DND-41 (cell line): ENCODE measurements at regions not wholly inside any gene's neighbourhood (a gene's known extent, or its start where the extent isn't known, plus 50 kb on each side); places are given as distances from the start of the nearest gene placed in this dataset.

Experiments
- ATAC-seq: fragments of 200-7000 bp; cut with Tn5 transposase; 3 replicates; pipeline ENCODE4 v1.9.1; 2021; ENCODE audit warnings: low read depth; ENCODE audit not compliant: insufficient read depth
- DNase-seq: peaks from one replicate; pipeline ENCODE4 v3.0.0-alpha.2; 2020
- H2AFZ ChIP-seq: 2 replicates; pipeline ENCODE4 v1.6.0; 2012; ENCODE audit warnings: low read depth, low read length
- H3K27ac ChIP-seq: 2 replicates; pipeline ENCODE4 v1.5.1; 2012; ENCODE audit warnings: low read length, inconsistent platforms
- H3K27me3 ChIP-seq: fragments of 200-600 bp; sonication (generic); 2 replicates; pipeline ENCODE4 v1.6.0; 2012; ENCODE audit warnings: low read length, mild to moderate bottlenecking, inconsistent platforms; ENCODE audit not compliant: insufficient read depth, poor library complexity
- H3K36me3 ChIP-seq: 2 replicates; pipeline ENCODE4 v1.5.1; 2012; ENCODE audit warnings: low read length, inconsistent platforms; ENCODE audit not compliant: insufficient read depth
- H3K4me1 ChIP-seq: 2 replicates; pipeline ENCODE4 v1.5.1; 2012; ENCODE audit warnings: mild to moderate bottlenecking, low read length; ENCODE audit not compliant: insufficient read depth
- H3K4me2 ChIP-seq: 2 replicates; pipeline ENCODE4 v1.6.0; 2012; ENCODE audit warnings: mild to moderate bottlenecking, moderate library complexity, low read length, inconsistent platforms; ENCODE audit not compliant: insufficient read depth
- H3K4me3 ChIP-seq, 2 experiments: fragments of 200-600 bp in 1 of 2; shearing (Covaris generic) in 1 of 2; 2 replicates each; pipeline ENCODE4 v1.5.1; 2012 to 2016; ENCODE audit warnings: inconsistent platforms in 2 of 2, low read length in 2 of 2, mild to moderate bottlenecking in 2 of 2, low read depth in 1 of 2, moderate library complexity in 1 of 2
- H3K79me2 ChIP-seq: 2 replicates; pipeline ENCODE4 v1.6.0; 2012; ENCODE audit warnings: low read length, inconsistent platforms; ENCODE audit not compliant: insufficient read depth
- H3K9ac ChIP-seq: 2 replicates; pipeline ENCODE4 v1.6.0; 2012; ENCODE audit warnings: low read depth, mild to moderate bottlenecking, inconsistent platforms, low read length, moderate library complexity
- H3K9me3 ChIP-seq: 2 replicates; pipeline ENCODE4 v1.5.1; 2012; ENCODE audit warnings: low read length, moderate library complexity, mild to moderate bottlenecking, inconsistent platforms; ENCODE audit not compliant: insufficient read depth, severe bottlenecking
- H4K20me1 ChIP-seq: 2 replicates; pipeline ENCODE4 v1.6.0; 2012; ENCODE audit warnings: low read length; ENCODE audit not compliant: insufficient read depth
- EZH2 ChIP-seq: IDR thresholded peaks from 3 replicates; pipeline ENCODE4 v1.6.1; 2012; ENCODE audit warnings: borderline replicate concordance, low read depth, mild to moderate bottlenecking, moderate library complexity, low read length, inconsistent platforms; ENCODE audit not compliant: severe bottlenecking
- TF ChIP-seq, protein P1 (sequence below): IDR thresholded peaks from 2 replicates; pipeline ENCODE4 v1.5.1; 2012; ENCODE audit warnings: borderline replicate concordance, low read length, moderate library complexity, mild to moderate bottlenecking; ENCODE audit not compliant: poor library complexity, severe bottlenecking; ENCODE audit errors: extremely low read depth

DNA sequence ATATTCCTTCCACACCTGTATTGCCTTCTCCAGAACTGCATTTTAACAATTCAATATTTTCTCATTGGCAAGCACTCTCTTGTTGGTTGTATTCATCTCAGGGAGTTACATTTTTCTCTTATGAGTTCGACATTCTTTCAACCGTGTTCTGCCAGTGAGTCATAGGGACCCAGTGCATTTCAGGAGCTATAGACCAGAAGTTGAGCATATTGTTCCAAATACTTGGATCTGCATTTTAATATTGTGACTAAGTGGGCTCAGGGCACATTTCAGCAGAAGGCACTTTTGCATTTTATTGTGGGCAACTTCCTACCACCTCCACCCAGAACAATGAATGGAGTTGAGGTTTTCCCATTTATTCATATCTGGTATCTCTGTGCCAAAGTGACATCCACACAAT, 132.8 kb downstream of the TNFSF18 start:
- Histone ChIP-seq H3K4me3 (no peak overlapping the region), H3K9me3 (peaks cover 9% of the 10 kb centered on the region), H3K27ac (no peak overlapping the region), H3K27me3 (no peaks in the 10 kb centered on the region), H4K20me1 (no peaks in the 10 kb centered on the region), H3K9ac (no peak overlapping the region), H3K36me3 (peaks cover under 1% of the 10 kb centered on the region; the same call in 1 of the 2 replicates), H3K4me2 (no peak overlapping the region), H2AFZ (no peak overlapping the region), H3K79me2 (no peaks in the 10 kb centered on the region), H3K4me1 (no peaks in the 10 kb centered on the region)
- no peak for TF ChIP-seq EZH2
- TF ChIP-seq, protein P1, sequence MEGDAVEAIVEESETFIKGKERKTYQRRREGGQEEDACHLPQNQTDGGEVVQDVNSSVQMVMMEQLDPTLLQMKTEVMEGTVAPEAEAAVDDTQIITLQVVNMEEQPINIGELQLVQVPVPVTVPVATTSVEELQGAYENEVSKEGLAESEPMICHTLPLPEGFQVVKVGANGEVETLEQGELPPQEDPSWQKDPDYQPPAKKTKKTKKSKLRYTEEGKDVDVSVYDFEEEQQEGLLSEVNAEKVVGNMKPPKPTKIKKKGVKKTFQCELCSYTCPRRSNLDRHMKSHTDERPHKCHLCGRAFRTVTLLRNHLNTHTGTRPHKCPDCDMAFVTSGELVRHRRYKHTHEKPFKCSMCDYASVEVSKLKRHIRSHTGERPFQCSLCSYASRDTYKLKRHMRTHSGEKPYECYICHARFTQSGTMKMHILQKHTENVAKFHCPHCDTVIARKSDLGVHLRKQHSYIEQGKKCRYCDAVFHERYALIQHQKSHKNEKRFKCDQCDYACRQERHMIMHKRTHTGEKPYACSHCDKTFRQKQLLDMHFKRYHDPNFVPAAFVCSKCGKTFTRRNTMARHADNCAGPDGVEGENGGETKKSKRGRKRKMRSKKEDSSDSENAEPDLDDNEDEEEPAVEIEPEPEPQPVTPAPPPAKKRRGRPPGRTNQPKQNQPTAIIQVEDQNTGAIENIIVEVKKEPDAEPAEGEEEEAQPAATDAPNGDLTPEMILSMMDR: no peak
- no peak for ATAC-seq
- no peak for DNase-seq

DNA sequence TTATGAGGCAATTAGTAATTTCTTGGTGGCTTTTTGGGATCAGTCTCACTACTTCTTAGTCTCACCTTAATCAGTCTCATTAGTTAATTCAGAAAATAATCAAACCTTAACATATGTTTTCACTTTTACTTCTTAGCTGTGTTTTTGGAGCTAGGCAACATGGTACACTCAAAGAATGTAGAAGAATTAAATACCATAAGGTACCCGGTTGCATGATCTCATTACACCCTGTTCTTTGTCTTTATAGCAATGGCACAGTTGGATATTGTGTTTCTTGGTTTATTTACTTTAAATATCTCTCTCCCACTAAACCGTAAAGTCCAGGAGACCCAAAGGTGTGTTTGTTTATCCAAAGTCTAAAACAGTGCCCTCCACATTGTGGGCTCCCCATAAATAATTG, 132.3 kb downstream of the TNFSF18 start:
- Histone ChIP-seq H3K4me1 (no peaks in the 10 kb centered on the region), H3K36me3 (no peaks in the 10 kb centered on the region), H4K20me1 (no peaks in the 10 kb centered on the region), H3K9me3 (peaks cover 4% of the 10 kb centered on the region), H3K27ac (no peak overlapping the region), H3K4me3 (no peak overlapping the region), H3K79me2 (no peaks in the 10 kb centered on the region), H3K27me3 (no peaks in the 10 kb centered on the region), H3K9ac (no peak overlapping the region), H3K4me2 (no peak overlapping the region), H2AFZ (no peak overlapping the region)
- TF ChIP-seq, protein P1: no peak
- TF ChIP-seq EZH2: no peak
- DNase-seq (no peak), ATAC-seq (no peak)

DNA sequence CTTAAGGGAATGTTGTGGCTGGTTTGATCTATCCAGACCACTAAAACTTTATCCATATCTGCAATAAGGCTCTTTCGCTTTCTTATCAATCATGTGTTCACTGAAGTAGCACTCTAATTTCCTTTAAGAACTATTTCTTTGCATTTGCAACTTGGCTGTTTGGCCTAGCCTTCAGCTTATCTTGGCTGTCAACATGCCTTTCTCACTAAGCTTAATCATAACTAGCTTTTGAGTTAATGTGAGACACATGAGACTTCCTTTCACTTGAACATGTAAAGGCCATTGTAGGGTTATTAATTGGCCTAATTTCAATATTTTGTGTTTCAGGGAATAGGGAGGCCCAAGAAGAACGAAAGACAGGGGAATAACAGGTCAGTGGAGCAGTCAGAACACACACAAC, 124.7 kb downstream of the TNFSF18 start:
- no peak overlapping the region for H3K4me2 ChIP-seq
- H3K9ac ChIP-seq: no peak overlapping the region
- TF ChIP-seq EZH2: no peak
- TF ChIP-seq, protein P1: no peak
- ATAC-seq (no peak), DNase-seq (no peak)
- H3K79me2 ChIP-seq: no peaks in the 10 kb centered on the region
- no peaks in the 10 kb centered on the region for H4K20me1 ChIP-seq
- H3K27ac ChIP-seq: no peak overlapping the region
- H3K4me1 ChIP-seq: no peaks in the 10 kb centered on the region
- no peaks in the 10 kb centered on the region for H3K36me3 ChIP-seq
- H2AFZ ChIP-seq: no peak overlapping the region
- H3K4me3 ChIP-seq: no peak overlapping the region
- H3K9me3 ChIP-seq: no peaks in the 10 kb centered on the region
- no peaks in the 10 kb centered on the region for H3K27me3 ChIP-seq

DNA sequence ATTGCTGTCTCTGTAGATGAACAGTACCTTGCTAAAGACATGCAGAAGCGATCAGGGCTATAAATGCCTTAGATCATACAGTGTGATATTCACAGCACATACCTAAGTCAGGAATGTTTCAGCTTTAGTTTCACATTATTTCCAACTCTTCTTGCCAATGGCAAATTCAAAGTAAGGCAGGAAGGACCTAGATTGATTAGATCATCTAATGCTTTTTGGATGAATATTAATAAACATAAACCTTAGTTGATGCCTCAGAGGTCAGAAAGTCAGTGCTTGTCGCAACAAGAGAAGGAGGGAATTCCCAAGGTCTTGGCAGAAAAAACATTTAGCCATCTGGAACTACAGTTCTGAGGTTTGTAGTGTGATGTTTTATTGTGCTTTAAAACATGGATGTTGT, 122.3 kb downstream of the TNFSF18 start:
- H3K27me3 ChIP-seq: no peaks in the 10 kb centered on the region
- no peaks in the 10 kb centered on the region for H3K79me2 ChIP-seq
- H3K9ac ChIP-seq: no peak overlapping the region
- H3K9me3 ChIP-seq: no peaks in the 10 kb centered on the region
- H3K4me2 ChIP-seq: no peak overlapping the region
- no peaks in the 10 kb centered on the region for H4K20me1 ChIP-seq
- no peak overlapping the region for H3K4me3 ChIP-seq
- H2AFZ ChIP-seq: no peak overlapping the region
- no peak for ATAC-seq
- H3K27ac ChIP-seq: no peak overlapping the region
- TF ChIP-seq EZH2: no peak
- TF ChIP-seq, protein P1: no peak
- peaks cover 18% of the 10 kb centered on the region for H3K4me1 ChIP-seq
- DNase-seq: no peak
- no peaks in the 10 kb centered on the region for H3K36me3 ChIP-seq
